ENCODE measurements at regions not wholly inside any gene's neighbourhood (a gene's known extent, or its start where the extent isn't known, plus 50 kb on each side); places are given as distances from the start of the nearest gene placed in this dataset.
"Not testable (repeated sequence)": the region's sequence is repeated elsewhere in the genome, so short reads cannot be mapped to it uniquely, and the experiment has no call there.

GRCh38 chr1:117708323-117709248 lies 102.7 kb downstream of the TENT5C start:
- DNase-seq, result no peak
- no peak for TF ChIP-seq CTCF (IDR thresholded peaks at IDR 0.05)
- intact Hi-C loops (cut with DNase I), result no loop called here
- H3K4me1 ChIP-seq, result no peaks in the 10 kb centered on the region
- no peak overlapping the region for H3K4me3 ChIP-seq
- no peaks in the 10 kb centered on the region for H3K27me3 ChIP-seq (ENCODE audit: low read depth)
- no peak for ATAC-seq
- no peaks in the 10 kb centered on the region for H3K36me3 ChIP-seq
- H3K9me3 ChIP-seq, result no peaks in the 10 kb centered on the region
- no peak overlapping the region for H3K27ac ChIP-seq

- TF ChIP-seq CTCF (IDR thresholded peaks at IDR 0.05), result no peak
- intact Hi-C loops (cut with DNase I), result no loop called here
- Histone ChIP-seq H3K4me1 (no peaks in the 10 kb centered on the region), H3K27me3 (ENCODE audit: low read depth) (no peaks in the 10 kb centered on the region), H3K4me3 (no peak overlapping the region), H3K9me3 (no peaks in the 10 kb centered on the region), H3K27ac (no peak overlapping the region), H3K36me3 (no peaks in the 10 kb centered on the region)
- DNase-seq (no peak), ATAC-seq (no peak)
Observed at GRCh38 chr1:117709249-117709691, 103.4 kb downstream of the TENT5C start.

- DNase-seq, result no peak
- ATAC-seq, result no peak
- Histone ChIP-seq H3K4me3 (no peak overlapping the region), H3K27ac (no peak overlapping the region), H3K9me3 (no peaks in the 10 kb centered on the region), H3K27me3 (ENCODE audit: low read depth) (no peaks in the 10 kb centered on the region), H3K4me1 (no peaks in the 10 kb centered on the region), H3K36me3 (no peaks in the 10 kb centered on the region)
- TF ChIP-seq CTCF (IDR thresholded peaks at IDR 0.05), result no peak
- intact Hi-C loops (cut with DNase I), result no loop called here
Observed at GRCh38 chr1:117710710-117711109, 104.9 kb downstream of the TENT5C start.

GRCh38 chr1:117712621-117713020 lies 106.8 kb downstream of the TENT5C start:
- Histone ChIP-seq H3K27ac (no peak overlapping the region), H3K4me1 (no peaks in the 10 kb centered on the region), H3K27me3 (ENCODE audit: low read depth) (no peaks in the 10 kb centered on the region), H3K36me3 (no peaks in the 10 kb centered on the region), H3K9me3 (no peaks in the 10 kb centered on the region), H3K4me3 (no peak overlapping the region)
- DNase-seq (no peak), ATAC-seq (no peak)
- no peak for TF ChIP-seq CTCF (IDR thresholded peaks at IDR 0.05)
- intact Hi-C loops (cut with DNase I), result no loop called here

- no peak for TF ChIP-seq CTCF (IDR thresholded peaks at IDR 0.05)
- intact Hi-C loops (cut with DNase I), result no loop called here
Observed at GRCh38 chr1:117714546-117714945, 108.7 kb downstream of the TENT5C start.

GRCh38 chr1:117716030-117716429 lies 110.2 kb downstream of the TENT5C start:
- not testable (repeated sequence) for ATAC-seq

More at GRCh38 chr1:117714546-117714945, 108.7 kb downstream of the TENT5C start:
- DNase-seq, result no peak
- H3K9me3 ChIP-seq, result peaks cover 9% of the 10 kb centered on the region
- H3K4me1 ChIP-seq, result no peaks in the 10 kb centered on the region
- no peak overlapping the region for H3K27ac ChIP-seq
- H3K27me3 ChIP-seq (ENCODE audit: low read depth), result no peaks in the 10 kb centered on the region
- ATAC-seq, result no peak
- H3K36me3 ChIP-seq, result no peaks in the 10 kb centered on the region
- H3K4me3 ChIP-seq, result no peak overlapping the region

GRCh38 chr1:117717980-117718379 lies 112.1 kb downstream of the TENT5C start:
- H3K4me1 ChIP-seq; H3K27me3 ChIP-seq (ENCODE audit: low read depth); intact Hi-C loops (cut with DNase I); H3K4me3 ChIP-seq; ATAC-seq; H3K36me3 ChIP-seq; H3K27ac ChIP-seq; DNase-seq; H3K9me3 ChIP-seq: not testable (repeated sequence)

More at GRCh38 chr1:117716030-117716429, 110.2 kb downstream of the TENT5C start:
- intact Hi-C loops (cut with DNase I); H3K4me3 ChIP-seq; H3K27ac ChIP-seq; H3K36me3 ChIP-seq; H3K27me3 ChIP-seq (ENCODE audit: low read depth); DNase-seq; H3K9me3 ChIP-seq; H3K4me1 ChIP-seq: not testable (repeated sequence)

- H3K36me3 ChIP-seq; ATAC-seq; intact Hi-C loops (cut with DNase I): not testable (repeated sequence)
Observed at GRCh38 chr1:117718596-117718995, 112.7 kb downstream of the TENT5C start.

More at GRCh38 chr1:117718596-117718995, 112.7 kb downstream of the TENT5C start:
- DNase-seq; H3K27me3 ChIP-seq (ENCODE audit: low read depth); H3K9me3 ChIP-seq; H3K4me3 ChIP-seq; H3K4me1 ChIP-seq; H3K27ac ChIP-seq: not testable (repeated sequence)
